ENCODE measurements at regions not wholly inside any gene's neighbourhood (a gene's known extent, or its start where the extent isn't known, plus 50 kb on each side); places are given as distances from the start of the nearest gene placed in this dataset.

GRCh38 chr12:70110085-70110484 is 133.1 kb upstream of the CNOT2 start:
- 52 to 92% (median 91%) methylated on average over 1 of the region's 1 CpG for WGBS, 4 donors

GRCh38 chr12:70117670-70118069 is 125.6 kb upstream of the CNOT2 start:
- no peak for DNase-seq
- intact Hi-C loops (cut with DNase I): no loop called here
- no peaks in the 10 kb centered on the region for H3K9me3 ChIP-seq (replicated peaks in 1 of 3)
- no peak overlapping the region for H3K27ac ChIP-seq
- H3K36me3 ChIP-seq (replicated peaks in 1 of 2): no peaks in the 10 kb centered on the region
- H3K27me3 ChIP-seq: no peaks in the 10 kb centered on the region
- H3K4me1 ChIP-seq (replicated peaks in 1 of 2): no peaks in the 10 kb centered on the region
- H3K4me3 ChIP-seq: no peak overlapping the region
- TF ChIP-seq POLR2A (IDR thresholded peaks at IDR 0.05) (no peak), CTCF (IDR thresholded peaks at IDR 0.05) (no peak)

More at GRCh38 chr12:70110085-70110484, 133.1 kb upstream of the CNOT2 start:
- Histone ChIP-seq H3K4me1 (replicated peaks in 1 of 2) (no peaks in the 10 kb centered on the region), H3K27me3 (no peaks in the 10 kb centered on the region), H3K27ac (no peak overlapping the region), H3K9me3 (replicated peaks in 1 of 3) (peaks cover 0 to 11% (median 0%) of the 10 kb centered on the region in 3 donors), H3K4me3 (no peak overlapping the region), H3K36me3 (replicated peaks in 1 of 2) (no peaks in the 10 kb centered on the region)
- TF ChIP-seq CTCF (IDR thresholded peaks at IDR 0.05) (no peak), POLR2A (IDR thresholded peaks at IDR 0.05) (no peak)
- intact Hi-C loops (cut with DNase I): no loop called here
- no peak for DNase-seq

GRCh38 chr12:70120970-70121369 is 122.3 kb upstream of the CNOT2 start:
- Histone ChIP-seq H3K4me1 (replicated peaks in 1 of 2) (no peaks in the 10 kb centered on the region), H3K27me3 (no peaks in the 10 kb centered on the region), H3K36me3 (replicated peaks in 1 of 2) (no peaks in the 10 kb centered on the region), H3K27ac (no peak overlapping the region), H3K4me3 (no peak overlapping the region), H3K9me3 (replicated peaks in 1 of 3) (no peaks in the 10 kb centered on the region)
- TF ChIP-seq POLR2A (IDR thresholded peaks at IDR 0.05) (no peak), CTCF (IDR thresholded peaks at IDR 0.05) (no peak)
- intact Hi-C loops (cut with DNase I): no loop called here
- no peak for DNase-seq

- no peaks in the 10 kb centered on the region for H3K4me1 ChIP-seq (replicated peaks in 1 of 2)
- intact Hi-C loops (cut with DNase I): no loop called here
- 90 to 95% (median 94%) methylated on average over 1 of the region's 1 CpG for WGBS, 4 donors
- H3K36me3 ChIP-seq (replicated peaks in 1 of 2): no peaks in the 10 kb centered on the region
- no peak for DNase-seq
- no peak overlapping the region for H3K4me3 ChIP-seq
- H3K27me3 ChIP-seq: no peaks in the 10 kb centered on the region
- H3K27ac ChIP-seq: no peak overlapping the region
- H3K9me3 ChIP-seq (replicated peaks in 1 of 3): no peaks in the 10 kb centered on the region
- TF ChIP-seq POLR2A (IDR thresholded peaks at IDR 0.05) (no peak), CTCF (IDR thresholded peaks at IDR 0.05) (no peak)
Observed at GRCh38 chr12:70121562-70121961, 121.7 kb upstream of the CNOT2 start.

All from adrenal gland (tissue), 9 donors.